Astrocyte (in vitro differentiated cells and primary cell): ENCODE measurements at regions not wholly inside any gene's neighbourhood (a gene's known extent, or its start where the extent isn't known, plus 50 kb on each side); places are given as distances from the start of the nearest gene placed in this dataset.

ENCODE experiments used
- DNase-seq: peaks from one replicate; pipeline ENCODE4 v3.0.0-alpha.2; 2010; ENCODE audit warnings: low read depth
- FAIRE-seq: peaks from 2 replicates; lab custom pipeline; 2011; peaks lifted over from hg19 to GRCh38; lab: Jason Lieb, UNC
- H2AFZ ChIP-seq: 2 replicates; pipeline ENCODE4 v1.6.0; 2012; ENCODE audit warnings: low read depth, low read length, inconsistent platforms
- H3K27ac ChIP-seq: 2 replicates; pipeline ENCODE4 v1.5.1; 2011; ENCODE audit warnings: low read depth, low read length, inconsistent platforms
- H3K27me3 ChIP-seq: 2 replicates; pipeline ENCODE4 v1.6.0; 2011; ENCODE audit warnings: low read length, inconsistent platforms; ENCODE audit not compliant: insufficient read depth
- H3K36me3 ChIP-seq: 2 replicates; pipeline ENCODE4 v1.5.1; 2011; ENCODE audit warnings: low read length, inconsistent platforms; ENCODE audit not compliant: insufficient read depth
- H3K4me1 ChIP-seq: 2 replicates; pipeline ENCODE4 v1.5.1; 2011; ENCODE audit warnings: low read length, inconsistent platforms; ENCODE audit not compliant: insufficient read depth
- H3K4me2 ChIP-seq: 2 replicates; pipeline ENCODE4 v1.6.0; 2012; ENCODE audit warnings: low read length, inconsistent platforms
- H3K4me3 ChIP-seq: 2 replicates; pipeline ENCODE4 v1.5.1; 2011; ENCODE audit warnings: low read depth, mild to moderate bottlenecking, low read length, inconsistent platforms; ENCODE audit not compliant: insufficient read depth
- H3K79me2 ChIP-seq: 2 replicates; pipeline ENCODE4 v1.6.0; 2012; ENCODE audit warnings: mild to moderate bottlenecking, low read length, inconsistent platforms; ENCODE audit not compliant: insufficient read depth
- H3K9ac ChIP-seq: 2 replicates; pipeline ENCODE4 v1.6.0; 2012; ENCODE audit warnings: mild to moderate bottlenecking, low read length, inconsistent platforms
- H3K9me3 ChIP-seq: 2 replicates; pipeline ENCODE4 v1.5.1; 2012; ENCODE audit warnings: low read depth, mild to moderate bottlenecking, low read length, inconsistent platforms; ENCODE audit not compliant: insufficient read depth
- H4K20me1 ChIP-seq: 2 replicates; pipeline ENCODE4 v1.6.0; 2012; ENCODE audit warnings: low read length, inconsistent platforms; ENCODE audit not compliant: insufficient read depth
- H3K27ac Mint-ChIP-seq: one replicate; pipeline ENCODE4 v1.8.0; 2021; ENCODE audit warnings: mild to moderate bottlenecking, mixed read lengths; ENCODE audit not compliant: unreplicated experiment
- H3K27me3 Mint-ChIP-seq: one replicate; pipeline ENCODE4 v1.8.0; 2021; ENCODE audit warnings: low read depth, mixed read lengths; ENCODE audit not compliant: unreplicated experiment
- H3K36me3 Mint-ChIP-seq: one replicate; pipeline ENCODE4 v1.8.0; 2021; ENCODE audit warnings: low read depth, mixed read lengths; ENCODE audit not compliant: unreplicated experiment
- H3K4me1 Mint-ChIP-seq: one replicate; pipeline ENCODE4 v1.8.0; 2021; ENCODE audit warnings: low read depth, mixed read lengths; ENCODE audit not compliant: unreplicated experiment
- H3K4me3 Mint-ChIP-seq: one replicate; pipeline ENCODE4 v1.8.0; 2021; ENCODE audit warnings: mild to moderate bottlenecking, moderate library complexity, mixed read lengths; ENCODE audit not compliant: unreplicated experiment
- H3K9me3 Mint-ChIP-seq: one replicate; pipeline ENCODE4 v1.8.0; 2021; ENCODE audit warnings: mild to moderate bottlenecking, mixed read lengths; ENCODE audit not compliant: unreplicated experiment
- EZH2 ChIP-seq: IDR thresholded peaks from 2 replicates; pipeline ENCODE4 v1.6.1; 2012; ENCODE audit warnings: mild to moderate bottlenecking, low read length, inconsistent platforms; ENCODE audit not compliant: insufficient read depth
- TF ChIP-seq, protein P1 (sequence below): IDR thresholded peaks from 2 replicates; pipeline ENCODE4 v1.5.1; 2011; ENCODE audit warnings: low read depth, mild to moderate bottlenecking, inconsistent platforms, low read length, moderate library complexity; ENCODE audit not compliant: insufficient read depth

DNA sequence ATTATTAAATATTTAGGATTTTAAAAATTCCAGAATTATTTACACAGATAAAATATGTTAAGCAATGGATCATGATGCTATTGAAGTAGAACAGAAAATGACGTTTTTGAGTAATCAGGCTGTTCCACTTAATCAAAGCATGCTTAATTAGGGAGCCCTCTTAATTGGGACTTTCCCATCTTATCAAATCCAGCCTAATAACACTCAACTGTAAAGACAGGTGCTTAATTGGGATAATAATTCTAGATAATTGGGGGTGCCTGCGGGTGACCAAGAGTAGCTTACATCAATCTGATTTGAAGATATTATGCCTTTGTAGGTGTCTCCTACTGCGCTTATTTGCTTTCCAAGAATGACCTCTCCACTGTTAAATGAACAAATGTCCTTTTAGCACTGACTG lies 742.2 kb upstream of the SLITRK6 start:
- H3K4me3 ChIP-seq, result no peak overlapping the region
- no peak overlapping the region for H3K27ac ChIP-seq
- no peaks in the 10 kb centered on the region for H3K27me3 ChIP-seq
- H3K27ac Mint-ChIP-seq, result no peak overlapping the region
- no peak overlapping the region for H3K9ac ChIP-seq
- FAIRE-seq, result no peak
- H4K20me1 ChIP-seq, result no peaks in the 10 kb centered on the region
- no peaks in the 10 kb centered on the region for H3K4me1 ChIP-seq
- no peak for DNase-seq
- H3K9me3 Mint-ChIP-seq, result peaks cover 2% of the 10 kb centered on the region
- H3K79me2 ChIP-seq, result no peaks in the 10 kb centered on the region
- no peaks in the 10 kb centered on the region for H3K27me3 Mint-ChIP-seq
- H2AFZ ChIP-seq, result no peak overlapping the region
- no peak overlapping the region for H3K4me3 Mint-ChIP-seq
- no peaks in the 10 kb centered on the region for H3K36me3 Mint-ChIP-seq
- H3K4me1 Mint-ChIP-seq, result no peaks in the 10 kb centered on the region
- H3K36me3 ChIP-seq, result no peaks in the 10 kb centered on the region
- no peak for TF ChIP-seq EZH2
- TF ChIP-seq, protein P1, sequence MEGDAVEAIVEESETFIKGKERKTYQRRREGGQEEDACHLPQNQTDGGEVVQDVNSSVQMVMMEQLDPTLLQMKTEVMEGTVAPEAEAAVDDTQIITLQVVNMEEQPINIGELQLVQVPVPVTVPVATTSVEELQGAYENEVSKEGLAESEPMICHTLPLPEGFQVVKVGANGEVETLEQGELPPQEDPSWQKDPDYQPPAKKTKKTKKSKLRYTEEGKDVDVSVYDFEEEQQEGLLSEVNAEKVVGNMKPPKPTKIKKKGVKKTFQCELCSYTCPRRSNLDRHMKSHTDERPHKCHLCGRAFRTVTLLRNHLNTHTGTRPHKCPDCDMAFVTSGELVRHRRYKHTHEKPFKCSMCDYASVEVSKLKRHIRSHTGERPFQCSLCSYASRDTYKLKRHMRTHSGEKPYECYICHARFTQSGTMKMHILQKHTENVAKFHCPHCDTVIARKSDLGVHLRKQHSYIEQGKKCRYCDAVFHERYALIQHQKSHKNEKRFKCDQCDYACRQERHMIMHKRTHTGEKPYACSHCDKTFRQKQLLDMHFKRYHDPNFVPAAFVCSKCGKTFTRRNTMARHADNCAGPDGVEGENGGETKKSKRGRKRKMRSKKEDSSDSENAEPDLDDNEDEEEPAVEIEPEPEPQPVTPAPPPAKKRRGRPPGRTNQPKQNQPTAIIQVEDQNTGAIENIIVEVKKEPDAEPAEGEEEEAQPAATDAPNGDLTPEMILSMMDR, result no peak
- H3K9me3 ChIP-seq, result no peaks in the 10 kb centered on the region
- H3K4me2 ChIP-seq, result no peak overlapping the region

DNA sequence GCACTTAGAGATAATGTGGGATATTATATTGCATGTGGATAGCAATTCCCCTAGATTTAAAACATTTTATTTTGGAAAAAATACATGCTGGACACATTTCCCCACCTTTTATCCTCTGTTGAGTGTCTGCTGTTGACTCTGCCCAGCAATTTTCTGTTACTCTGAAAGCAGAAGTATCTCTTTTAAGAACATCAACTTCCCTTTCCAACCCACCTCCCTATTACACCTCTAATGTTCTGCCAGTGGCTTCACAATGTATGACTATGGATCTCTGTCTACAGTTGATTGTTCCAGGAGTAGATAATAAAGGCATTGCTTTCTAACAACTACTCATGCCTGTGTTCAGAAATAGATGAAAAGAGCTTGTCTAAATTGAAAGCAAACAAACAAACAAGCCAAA lies 754.8 kb upstream of the SLITRK6 start:
- Histone ChIP-seq H3K4me3 (no peak overlapping the region), H3K9ac (no peak overlapping the region), H3K4me2 (no peak overlapping the region), H2AFZ (no peak overlapping the region), H3K27me3 (no peaks in the 10 kb centered on the region), H4K20me1 (no peaks in the 10 kb centered on the region), H3K4me1 (no peaks in the 10 kb centered on the region), H3K27ac (no peak overlapping the region), H3K79me2 (no peaks in the 10 kb centered on the region), H3K9me3 (no peaks in the 10 kb centered on the region), H3K36me3 (no peaks in the 10 kb centered on the region)
- no peaks in the 10 kb centered on the region for H3K36me3 Mint-ChIP-seq
- no peak overlapping the region for H3K27ac Mint-ChIP-seq
- TF ChIP-seq, protein P1, result no peak
- no peak for TF ChIP-seq EZH2
- H3K4me1 Mint-ChIP-seq, result no peaks in the 10 kb centered on the region
- DNase-seq (no peak), FAIRE-seq (no peak)
- no peaks in the 10 kb centered on the region for H3K9me3 Mint-ChIP-seq
- no peaks in the 10 kb centered on the region for H3K27me3 Mint-ChIP-seq
- no peak overlapping the region for H3K4me3 Mint-ChIP-seq

- Histone ChIP-seq H3K27me3 (no peaks in the 10 kb centered on the region), H3K4me1 (peaks cover 11% of the 10 kb centered on the region), H3K4me2 (no peak overlapping the region), H3K27ac (no peak overlapping the region), H3K9ac (no peak overlapping the region), H3K9me3 (no peaks in the 10 kb centered on the region), H3K79me2 (no peaks in the 10 kb centered on the region), H2AFZ (peak overlapping the region; percentile 16), H3K36me3 (no peaks in the 10 kb centered on the region), H4K20me1 (no peaks in the 10 kb centered on the region), H3K4me3 (no peak overlapping the region)
- TF ChIP-seq, protein P1, result no peak
- TF ChIP-seq EZH2, result no peak
- Mint-ChIP-seq H3K9me3 (no peaks in the 10 kb centered on the region), H3K36me3 (no peaks in the 10 kb centered on the region), H3K4me3 (no peak overlapping the region), H3K27ac (no peak overlapping the region), H3K4me1 (peaks cover 11% of the 10 kb centered on the region), H3K27me3 (no peaks in the 10 kb centered on the region)
- DNase-seq (no peak), FAIRE-seq (no peak)
These were observed 760.7 kb upstream of the SLITRK6 start for GRCh38 chr13:86559901-86560300.
